T47D (cell line): ENCODE measurements at regions not wholly inside any gene's neighbourhood (a gene's known extent, or its start where the extent isn't known, plus 50 kb on each side); places are given as distances from the start of the nearest gene placed in this dataset.
A peak's percentile ranks its signal among the peaks of the same experiment; 100 is the strongest.

Experiments used
- DNase-seq, 2 experiments: peaks; one replicate each; pipeline versions ENCODE4 v3.0.0 to v3.0.0-alpha.2; 2011 to 2012; ENCODE audit warnings: low read depth in 1 of 2, low spot score in 1 of 2
- JUND ChIP-seq: IDR thresholded peaks from 2 replicates; pipeline ENCODE4 v1.6.1; 2012; ENCODE audit warnings: low read depth
- in situ Hi-C: cut with HindIII; loops from 2 replicates; pipeline ENCODE4 v1.10.0; 2016; ENCODE audit warnings: low sequenced_read_pairs, low pct_unique_long_range_greater_than_20kb

GRCh38 chr1:79549201-79549600 lies 542.7 kb upstream of the ADGRL4 start:
- TF ChIP-seq JUND: no peak
- no peak for DNase-seq
- in situ Hi-C loops: no loop called here

GRCh38 chr1:79547514-79547913 lies 541.0 kb upstream of the ADGRL4 start:
- TF ChIP-seq JUND: no peak
- in situ Hi-C loops: no loop called here

DNA sequence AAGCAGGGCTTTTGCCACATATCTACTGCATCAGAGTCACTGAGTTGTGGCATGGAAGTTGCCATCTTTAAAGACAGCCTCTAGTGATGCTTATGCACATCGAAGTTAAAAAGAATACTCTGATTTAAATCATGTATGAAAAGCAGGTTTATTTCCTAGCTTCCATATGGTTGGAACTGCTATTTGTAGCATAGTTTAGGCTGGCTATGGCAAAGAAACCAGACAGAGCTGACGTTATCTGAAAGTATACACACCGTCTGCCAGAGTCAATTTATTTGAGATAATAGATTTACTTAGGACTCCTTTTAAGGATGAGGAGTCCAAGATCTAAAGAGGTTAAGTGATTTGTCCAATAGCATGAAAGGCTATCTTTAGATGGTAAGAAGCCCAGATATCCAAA lies 536.9 kb upstream of the ADGRL4 start:
- no peak for TF ChIP-seq JUND
- in situ Hi-C loops: no loop called here
- no peak for DNase-seq

More at GRCh38 chr1:79547514-79547913, 541.0 kb upstream of the ADGRL4 start:
- DNase-seq: no peak

DNA sequence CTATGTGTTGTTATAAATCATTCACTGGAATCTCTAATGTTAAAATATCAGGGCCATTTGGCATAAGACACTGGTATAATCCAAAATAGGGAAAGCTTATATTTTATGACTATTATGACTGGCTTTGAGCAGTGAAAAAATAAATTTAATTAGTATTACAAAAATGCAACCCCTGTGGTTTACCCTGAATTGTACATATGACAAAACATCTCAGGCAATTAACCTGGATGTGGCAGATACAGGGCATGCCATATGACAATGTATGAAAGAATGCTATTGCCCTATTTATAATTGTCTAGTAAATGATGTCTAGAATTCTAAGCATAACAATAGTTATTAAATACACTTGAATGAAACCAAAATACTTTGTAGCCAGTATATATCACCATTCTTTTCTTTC lies 532.5 kb upstream of the ADGRL4 start:
- in situ Hi-C loops: no loop called here
- no peak for TF ChIP-seq JUND
- no peak for DNase-seq

DNA sequence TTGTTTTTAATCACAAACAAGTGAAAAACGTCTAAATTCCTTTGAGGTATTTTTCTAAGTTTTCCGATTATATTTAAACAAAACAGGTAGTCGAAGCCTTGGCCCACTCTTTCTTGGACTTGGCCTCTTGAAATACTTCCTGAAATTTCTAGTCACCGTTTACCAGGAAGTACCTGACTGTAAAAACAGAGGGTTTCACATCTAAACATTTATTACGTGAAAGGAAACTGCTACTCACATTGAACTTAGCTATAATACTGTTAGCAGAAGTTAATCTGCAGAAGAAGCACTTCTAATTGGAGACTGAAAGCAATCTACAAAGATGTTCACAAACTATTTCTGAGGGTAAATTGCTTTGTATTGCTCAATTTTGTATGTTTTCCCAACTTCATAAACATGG lies 526.0 kb upstream of the ADGRL4 start:
- TF ChIP-seq JUND: no peak
- in situ Hi-C loops: no loop called here

GRCh38 chr1:79531790-79532189 lies 525.3 kb upstream of the ADGRL4 start:
- no peak for TF ChIP-seq JUND
- no peak for DNase-seq
- in situ Hi-C loops: no loop called here

More for the DNA sequence above, 526.0 kb upstream of the ADGRL4 start:
- no peak for DNase-seq

- no peak for TF ChIP-seq JUND
- no peak for DNase-seq
- in situ Hi-C loops: no loop called here
Observed at GRCh38 chr1:79530476-79530875, 523.9 kb upstream of the ADGRL4 start.

GRCh38 chr1:79530055-79530454 lies 523.5 kb upstream of the ADGRL4 start:
- no peak for DNase-seq
- in situ Hi-C loops: no loop called here
- no peak for TF ChIP-seq JUND

DNA sequence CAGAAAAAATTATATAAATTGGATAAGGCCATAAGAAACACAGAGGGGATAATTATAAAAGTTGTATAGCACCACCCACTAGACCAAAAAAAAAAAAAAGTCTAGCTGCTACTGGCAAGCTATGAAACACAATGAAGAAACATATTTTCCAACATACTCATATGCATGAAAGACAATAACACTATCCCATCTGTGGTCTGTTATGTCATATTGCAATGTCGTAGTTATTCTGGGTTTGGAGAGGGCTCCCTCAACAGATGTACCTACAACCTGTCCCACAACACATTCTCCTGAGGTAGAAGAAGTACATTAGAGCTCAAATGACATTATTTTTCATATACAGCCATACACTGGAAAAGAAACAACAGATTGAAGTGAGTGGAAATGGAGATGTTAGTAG lies 517.6 kb upstream of the ADGRL4 start:
- in situ Hi-C loops: no loop called here
- no peak for DNase-seq
- no peak for TF ChIP-seq JUND

GRCh38 chr1:79519084-79519760 lies 512.7 kb upstream of the ADGRL4 start:
- no peak for DNase-seq
- no peak for TF ChIP-seq JUND
- in situ Hi-C loops: no loop called here

GRCh38 chr1:79517470-79518224 lies 511.1 kb upstream of the ADGRL4 start:
- in situ Hi-C loops: no loop called here
- peak; percentile 51; the same call in 1 of the 2 replicates for TF ChIP-seq JUND
- DNase-seq: peak; percentile 40 to 86

- no peak for TF ChIP-seq JUND
- no peak for DNase-seq
- in situ Hi-C loops: no loop called here
Observed at GRCh38 chr1:79507770-79508169, 501.2 kb upstream of the ADGRL4 start.

DNA sequence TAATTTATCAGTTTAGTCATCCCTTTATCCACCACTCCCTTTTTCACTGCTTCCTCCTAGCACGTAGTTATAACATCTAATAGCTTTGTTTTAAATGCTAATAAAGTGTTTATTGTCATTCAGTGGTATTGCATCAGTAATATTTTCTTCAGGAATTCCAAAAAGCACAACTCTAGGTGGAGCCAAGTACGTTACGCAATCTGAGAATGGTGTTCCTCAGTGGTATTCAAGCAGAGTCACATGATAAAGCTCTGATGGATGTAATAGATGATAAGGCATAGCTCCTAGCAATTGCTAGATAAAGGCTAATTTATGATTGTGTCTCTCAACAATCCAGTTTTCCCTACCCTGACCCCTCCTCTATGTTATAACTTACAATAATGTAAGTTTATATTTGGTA lies 494.6 kb upstream of the ADGRL4 start:
- in situ Hi-C loops: no loop called here
- DNase-seq: no peak
- TF ChIP-seq JUND: no peak
